HG02571 (cell line): ENCODE measurements at regions not wholly inside any gene's neighbourhood (a gene's known extent, or its start where the extent isn't known, plus 50 kb on each side); places are given as distances from the start of the nearest gene placed in this dataset.

ENCODE experiments used
- ATAC-seq: cut with Tn5 transposase; IDR thresholded peaks from one replicate; pipeline ENCODE4 v1.9.1; 2021; ENCODE audit warnings: mild to moderate bottlenecking, moderate library complexity; ENCODE audit not compliant: unreplicated experiment

DNA sequence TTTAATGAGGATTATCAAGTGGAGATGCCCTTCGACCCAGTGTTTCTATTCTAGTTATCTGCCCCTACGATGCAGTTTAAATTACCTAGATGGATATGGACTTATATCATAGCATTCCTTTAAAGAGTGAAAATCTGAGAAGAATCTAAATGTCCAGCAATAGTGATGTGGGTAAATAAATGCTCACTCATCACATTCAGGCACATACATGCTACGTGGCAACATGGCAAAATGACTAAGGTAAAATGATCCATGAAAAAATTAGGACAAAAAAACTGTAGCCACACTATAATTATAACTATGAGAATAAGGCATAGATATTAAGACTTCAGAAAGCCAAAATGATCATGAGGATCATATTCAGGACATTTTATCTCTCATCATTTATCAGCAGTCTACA, 82.4 kb upstream of the PDE1C start:
- ATAC-seq = no peak

- no peak for ATAC-seq
Measured at GRCh38 chr7:32150589-32150988, 80.4 kb upstream of the PDE1C start.

GRCh38 chr7:32150039-32150438, 79.8 kb upstream of the PDE1C start:
- no peak for ATAC-seq

DNA sequence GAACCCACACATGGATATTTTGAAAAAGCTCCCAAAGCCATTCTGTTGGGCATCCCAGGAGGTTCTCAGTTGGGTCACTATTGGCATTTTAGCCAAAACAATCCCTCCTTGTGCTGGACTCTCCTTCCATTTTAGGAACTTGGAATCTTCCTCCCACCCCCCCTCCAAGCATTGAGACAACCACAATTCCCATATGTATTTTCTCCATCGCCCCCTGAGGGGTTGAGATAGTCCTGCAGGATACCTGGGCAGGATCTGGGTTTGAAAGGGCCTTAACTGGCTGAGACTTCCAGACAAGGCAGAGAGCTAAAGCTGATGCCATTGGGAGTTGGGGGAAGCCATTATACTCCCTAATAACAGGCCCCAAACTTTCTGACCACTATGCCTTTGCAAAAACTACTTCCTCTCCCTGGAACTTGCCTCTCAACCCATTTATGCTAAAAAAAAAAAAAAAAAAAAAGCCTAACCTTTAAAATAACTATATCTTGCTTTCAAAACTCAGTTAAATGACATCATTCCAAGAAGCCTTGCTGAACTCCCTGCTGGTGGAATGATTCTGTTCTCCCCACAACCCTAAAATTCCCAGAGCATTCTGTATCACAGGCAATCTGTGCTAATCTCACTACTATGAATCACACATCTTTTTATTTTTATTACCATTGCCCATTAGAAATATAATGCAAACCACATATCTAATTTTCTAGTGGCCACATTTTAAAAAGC, 77.5 kb upstream of the PDE1C start:
- no peak for ATAC-seq

GRCh38 chr7:32145911-32146310, 75.7 kb upstream of the PDE1C start:
- ATAC-seq = no peak

DNA sequence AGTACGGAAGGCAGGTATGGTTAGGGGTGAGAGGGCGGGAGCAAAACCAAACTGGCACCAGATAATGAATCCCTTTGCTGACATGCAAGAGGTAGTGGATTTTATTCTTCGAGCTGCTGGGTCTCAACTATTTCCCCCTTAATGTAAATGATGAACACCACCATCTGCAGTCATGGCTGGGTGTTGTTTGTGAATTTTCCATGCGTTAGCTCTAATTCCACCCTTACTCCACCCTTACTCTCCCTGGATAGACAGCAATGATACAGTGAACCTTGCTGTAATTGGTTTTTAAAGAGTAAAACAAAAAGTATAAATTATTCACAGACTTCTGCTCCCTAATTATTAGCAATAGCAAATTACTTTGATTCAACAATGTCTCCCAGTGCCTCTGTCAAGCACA, 74.5 kb upstream of the PDE1C start:
- ATAC-seq = no peak

DNA sequence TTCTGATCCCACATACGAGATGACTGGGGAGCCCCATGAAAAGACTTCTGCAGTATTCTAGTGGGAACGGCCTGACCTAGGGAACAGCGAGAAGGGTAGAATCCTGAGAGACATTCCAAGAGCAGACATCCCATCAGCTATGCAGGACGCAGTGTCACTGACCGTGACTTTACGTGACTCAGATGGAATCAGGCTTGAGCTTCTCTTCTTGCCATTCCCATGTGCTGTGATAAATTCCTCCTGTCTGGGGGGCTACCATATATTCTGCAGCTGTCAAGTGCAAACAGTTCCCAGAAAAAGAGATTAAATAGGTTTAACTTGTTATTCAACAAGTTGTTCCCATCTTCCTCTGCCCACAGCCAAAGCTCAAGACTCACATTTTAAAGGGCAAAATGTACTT, 73.1 kb upstream of the PDE1C start:
- ATAC-seq = no peak

- no peak for ATAC-seq
Measured at GRCh38 chr7:32142649-32143048, 72.4 kb upstream of the PDE1C start.

- no peak for ATAC-seq
Measured at GRCh38 chr7:32140210-32140939, 70.2 kb upstream of the PDE1C start.

DNA sequence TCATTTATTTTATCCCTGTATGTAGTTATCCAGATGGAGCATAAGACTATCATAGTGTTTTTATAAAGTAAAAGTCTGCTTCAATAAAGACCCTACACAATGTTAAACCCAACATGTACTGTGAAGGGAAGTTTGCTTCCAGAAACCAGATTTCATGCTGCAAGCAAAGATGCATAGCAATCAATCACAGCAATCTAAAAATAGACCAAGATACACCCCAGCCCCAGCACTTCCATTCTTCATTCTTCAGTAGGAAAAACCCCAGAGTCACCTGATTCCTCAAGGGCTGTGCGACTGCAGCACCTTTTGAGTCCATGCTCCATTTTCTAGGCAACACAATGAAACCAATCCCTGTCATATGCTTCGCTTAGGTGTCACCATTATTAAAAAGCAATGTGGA, 66.9 kb upstream of the PDE1C start:
- ATAC-seq = no peak

DNA sequence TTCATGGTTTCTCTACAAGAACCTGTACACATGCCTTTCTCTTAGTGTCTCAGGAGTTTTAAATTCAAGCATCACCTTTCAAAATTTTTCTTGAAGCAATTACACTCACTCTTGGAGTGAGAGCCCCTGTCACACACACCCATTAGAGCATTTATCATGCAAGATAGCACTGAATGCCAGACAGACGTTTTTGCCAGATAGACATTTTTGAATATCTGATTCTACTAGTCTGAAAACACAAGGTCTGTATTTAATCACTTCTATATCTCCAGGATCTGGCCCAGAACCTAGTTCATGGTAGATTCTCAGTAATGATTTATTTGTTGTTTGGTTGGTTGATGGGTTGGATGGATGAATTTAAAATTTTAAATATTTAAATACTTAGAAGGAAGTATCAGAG, 60.9 kb upstream of the PDE1C start:
- ATAC-seq = no peak

- ATAC-seq = no peak
Measured at GRCh38 chr7:32126843-32127242, 56.6 kb upstream of the PDE1C start.
